ENCODE measurements at regions not wholly inside any gene's neighbourhood (a gene's known extent, or its start where the extent isn't known, plus 50 kb on each side); places are given as distances from the start of the nearest gene placed in this dataset.
A peak's percentile ranks its signal among the peaks of the same experiment; 100 is the strongest.

DNA sequence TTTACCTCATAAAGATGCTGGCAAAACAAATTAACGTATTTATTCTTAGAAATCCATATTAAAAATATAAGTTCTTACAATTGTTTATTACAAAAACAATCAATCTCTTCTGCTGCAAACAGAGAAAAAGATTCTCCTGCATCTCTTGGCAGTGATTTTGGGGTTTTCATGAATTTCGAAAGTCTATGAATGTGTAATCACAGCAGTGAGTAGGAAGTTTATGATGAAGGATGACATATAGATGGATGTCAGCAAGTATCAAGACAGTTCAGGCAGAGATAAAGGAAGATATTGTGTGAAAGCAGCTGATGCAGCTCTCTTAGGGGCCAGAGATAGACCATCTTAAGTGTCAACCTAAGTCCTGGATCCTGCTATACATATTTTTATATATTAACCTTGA, 196.9 kb upstream of the BANK1 start:
- no peak for DNase-seq (ENCODE audit: low spot score)

DNA sequence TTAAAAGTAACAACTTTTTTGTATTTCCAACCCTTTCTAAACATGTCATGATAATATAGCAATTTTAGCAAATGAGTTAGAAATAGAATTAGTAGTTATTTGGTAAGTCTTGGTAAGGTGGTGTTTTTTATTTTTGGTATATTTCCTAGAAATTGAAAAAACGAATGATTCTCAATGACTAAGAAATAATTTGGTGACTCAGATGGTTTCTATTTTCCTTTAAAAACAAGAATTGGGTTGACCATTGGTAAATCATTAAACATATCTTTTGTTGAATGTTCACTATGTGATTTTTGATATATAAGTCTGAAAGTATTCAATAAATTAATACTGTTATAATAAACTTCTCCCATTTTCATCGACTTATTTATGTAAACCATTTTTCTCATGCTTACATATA, 206.2 kb upstream of the BANK1 start:
- DNase-seq (ENCODE audit: low spot score) = no peak

GRCh38 chr4:101563126-101563525, 215.8 kb upstream of the PPP3CA start:
- DNase-seq (ENCODE audit: low spot score) = no peak

GRCh38 chr4:101556842-101557241, 209.5 kb upstream of the PPP3CA start:
- no peak for DNase-seq (ENCODE audit: low spot score)

DNA sequence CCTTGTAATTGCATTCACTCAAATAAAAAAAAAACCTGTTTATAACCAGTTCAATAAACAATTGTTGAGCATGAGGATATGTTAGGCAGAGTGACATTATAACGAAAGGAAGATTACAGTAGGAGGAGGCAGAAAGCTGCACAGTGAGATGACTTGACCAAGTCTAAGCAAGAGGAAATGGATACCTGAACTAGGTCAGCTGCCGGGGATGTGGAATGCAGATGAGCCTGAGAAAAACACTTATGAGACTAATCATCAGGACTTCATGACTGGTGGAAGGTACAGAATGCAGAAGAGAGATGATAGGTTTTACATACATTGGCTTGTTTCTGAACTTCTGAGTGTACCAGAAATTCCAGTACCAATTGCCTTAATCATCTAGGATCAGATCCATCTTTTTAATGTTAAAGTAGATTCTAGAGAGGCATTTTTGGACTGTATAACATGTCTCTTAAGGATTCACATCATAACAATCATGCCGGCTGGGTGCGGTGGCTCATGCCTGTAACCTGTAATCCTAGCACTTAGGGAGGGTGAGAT, 208.1 kb upstream of the PPP3CA start:
- DNase-seq (ENCODE audit: low spot score) = no peak

GRCh38 chr4:101540336-101540735, 193.0 kb upstream of the PPP3CA start:
- no peak for DNase-seq (ENCODE audit: low spot score)

- no peak for DNase-seq (ENCODE audit: low spot score)
Observed at GRCh38 chr4:101528526-101528925, 181.2 kb upstream of the PPP3CA start.

- DNase-seq (ENCODE audit: low spot score) = no peak
Observed at GRCh38 chr4:101527188-101527587, 179.9 kb upstream of the PPP3CA start.

DNA sequence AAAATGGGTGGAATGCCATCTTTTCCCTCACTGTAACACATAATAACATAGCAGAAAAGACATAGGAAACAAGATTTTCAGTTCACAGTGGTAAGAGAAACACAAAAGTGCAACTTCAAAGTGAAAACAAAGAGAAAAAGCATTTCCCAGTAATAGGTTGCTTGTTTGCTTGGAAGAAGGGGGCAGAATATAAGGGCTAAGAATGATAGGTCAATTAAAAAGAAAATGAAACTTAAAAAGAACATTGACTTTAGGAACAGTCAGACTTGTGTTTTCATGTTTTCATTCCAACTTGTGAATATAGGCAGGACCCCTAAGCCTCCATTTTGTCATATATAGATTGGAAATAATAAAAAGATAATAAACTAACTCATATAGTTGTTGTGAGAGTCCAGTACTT, 168.2 kb upstream of the PPP3CA start:
- no peak for DNase-seq (ENCODE audit: low spot score)

DNA sequence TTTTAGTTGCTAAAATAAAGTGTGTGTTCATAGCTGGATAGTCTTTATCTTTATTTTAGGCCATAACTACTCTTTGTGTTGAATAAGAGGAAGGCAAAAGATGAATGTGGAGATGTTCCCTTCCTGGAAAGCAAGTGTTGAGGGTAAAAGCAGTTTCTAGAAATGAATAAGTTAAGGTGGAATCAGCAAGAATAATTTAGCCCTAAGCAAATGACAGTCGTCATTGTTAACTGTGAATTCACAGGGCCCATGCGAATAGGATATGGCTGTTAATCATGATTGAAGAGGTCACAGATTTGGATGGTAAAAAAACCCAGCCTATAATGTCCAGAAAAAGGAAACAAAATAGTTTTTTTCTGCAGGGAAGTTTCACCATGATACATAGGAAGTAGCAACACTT, 167.8 kb upstream of the PPP3CA start:
- DNase-seq (ENCODE audit: low spot score) = no peak

- no peak for DNase-seq (ENCODE audit: low spot score)
Observed at GRCh38 chr4:101512416-101512815, 165.1 kb upstream of the PPP3CA start.

GRCh38 chr4:101501421-101501820, 154.1 kb upstream of the PPP3CA start:
- no peak for DNase-seq (ENCODE audit: low spot score)

DNA sequence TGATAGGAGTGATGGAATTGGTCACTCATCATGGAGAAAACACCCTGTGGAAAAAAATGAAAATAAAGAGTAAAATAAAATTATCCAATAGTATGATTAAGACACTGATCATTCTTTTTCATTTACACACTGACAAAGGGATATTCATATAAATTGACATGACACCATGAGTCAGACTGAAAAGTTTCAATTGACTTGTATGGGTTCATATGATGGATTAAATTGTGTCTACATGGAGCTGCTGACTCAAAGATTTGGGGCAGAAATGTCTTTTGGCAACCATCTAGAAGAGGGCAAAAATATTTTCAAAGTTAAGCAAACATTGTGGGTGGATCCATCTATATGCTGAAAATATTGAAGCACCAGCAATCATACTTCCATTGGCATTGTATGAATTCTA, 153.4 kb upstream of the PPP3CA start:
- no peak for DNase-seq (ENCODE audit: low spot score)

GRCh38 chr4:101475246-101475645, 127.9 kb upstream of the PPP3CA start:
- no peak for DNase-seq (ENCODE audit: low spot score)

- DNase-seq (ENCODE audit: low spot score) = no peak
Observed at GRCh38 chr4:101471201-101471600, 123.9 kb upstream of the PPP3CA start.

DNA sequence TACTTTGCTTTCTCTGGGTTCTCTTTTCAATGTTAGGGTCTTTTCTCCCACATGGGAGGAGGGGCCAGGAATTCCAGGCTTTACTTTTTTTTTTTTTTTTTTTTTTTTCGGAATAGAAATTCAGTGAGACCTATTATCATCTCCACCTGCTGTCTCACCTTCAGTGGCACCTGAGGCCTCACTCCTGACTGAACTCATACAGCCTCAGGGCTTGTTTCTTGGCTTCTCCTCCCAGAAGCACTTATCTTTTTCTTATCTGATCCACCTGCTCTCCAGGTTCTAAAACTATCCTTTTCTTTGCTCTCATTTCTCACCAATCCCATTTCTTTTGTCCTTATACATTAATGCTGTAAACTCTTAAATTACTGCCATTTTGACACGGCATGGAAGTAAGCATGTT, 117.3 kb upstream of the PPP3CA start:
- DNase-seq (ENCODE audit: low spot score) = no peak

DNA sequence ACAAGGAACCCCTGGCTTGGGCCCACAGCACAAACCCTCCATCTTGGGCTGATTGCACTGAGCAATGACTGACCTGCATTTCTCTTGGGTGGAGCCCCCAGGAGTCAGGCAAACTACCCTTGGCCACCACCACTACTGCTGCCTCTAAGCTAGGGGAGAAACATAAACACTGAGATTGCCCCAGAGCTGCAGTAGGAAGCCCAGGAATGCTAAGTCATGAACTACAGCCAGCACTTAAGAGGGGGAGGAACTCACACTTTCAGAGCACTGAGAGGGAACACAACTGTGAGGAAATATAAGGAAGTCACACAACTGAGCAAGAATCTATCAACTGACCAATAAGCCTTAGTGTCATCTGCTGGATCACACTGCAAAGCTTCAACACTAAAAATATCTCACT, 111.6 kb upstream of the PPP3CA start:
- DNase-seq (ENCODE audit: low spot score) = no peak

DNA sequence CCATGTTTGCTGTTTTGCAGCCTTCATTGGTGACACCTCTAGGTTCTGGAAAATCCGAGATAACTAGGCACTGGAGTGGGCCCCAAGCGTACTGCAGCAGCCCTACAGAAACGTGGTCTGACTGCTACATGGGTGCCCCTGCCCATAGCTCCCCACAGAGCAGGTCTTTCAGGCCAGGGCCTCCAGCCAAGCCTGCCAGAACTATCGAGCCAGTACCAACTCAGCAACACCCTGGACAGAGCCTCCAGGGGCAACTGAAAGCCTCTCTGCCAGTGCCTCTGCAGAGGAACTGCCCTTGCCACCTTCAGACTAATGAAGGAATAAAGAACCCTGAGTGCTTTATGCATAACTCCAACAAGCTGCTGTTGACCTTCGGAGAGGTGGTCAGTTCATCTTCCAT, 111.1 kb upstream of the PPP3CA start:
- no peak for DNase-seq (ENCODE audit: low spot score)

GRCh38 chr4:101451086-101451485, 103.8 kb upstream of the PPP3CA start:
- no peak for DNase-seq (ENCODE audit: low spot score)

DNA sequence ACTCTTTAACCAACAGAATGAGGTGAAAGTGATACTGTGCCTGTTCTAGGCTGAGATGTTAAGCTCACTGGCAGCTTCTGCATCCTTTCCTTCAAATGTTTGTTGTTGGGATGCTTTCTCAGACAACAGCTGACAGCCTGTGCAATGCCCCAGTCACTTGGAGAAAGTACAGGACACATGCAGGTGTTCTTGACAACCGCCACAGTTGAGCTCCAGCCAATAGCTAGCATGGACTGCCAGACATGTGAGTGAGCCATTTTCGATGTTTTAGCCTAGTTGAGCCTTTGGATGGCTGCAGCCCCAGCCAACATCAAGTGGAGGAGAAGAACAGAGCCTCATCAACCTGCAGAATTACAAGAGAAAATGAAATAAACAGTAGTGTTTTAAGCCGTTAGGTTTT, 94.1 kb upstream of the PPP3CA start:
- no peak for DNase-seq (ENCODE audit: low spot score)

DNA sequence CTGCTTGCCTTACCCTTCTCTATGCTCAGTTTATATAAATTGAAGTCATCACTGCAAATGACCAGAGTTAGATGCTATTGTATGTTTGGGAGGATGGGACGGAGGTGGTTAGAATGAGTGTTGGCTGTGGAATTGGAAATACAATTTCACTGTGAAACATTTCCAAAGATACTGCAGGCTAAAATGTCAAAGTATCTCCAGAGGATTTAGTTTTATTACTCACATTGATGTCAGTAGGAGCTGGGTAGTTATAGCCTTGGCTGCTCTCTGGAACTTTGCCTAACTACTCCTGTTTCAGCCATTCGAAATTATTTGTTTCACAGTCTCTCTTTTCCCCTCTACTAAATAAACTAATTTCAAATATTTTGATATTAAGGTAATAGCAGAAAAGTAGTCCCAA, 92.6 kb upstream of the PPP3CA start:
- DNase-seq (ENCODE audit: low spot score) = peak; percentile 10

DNA sequence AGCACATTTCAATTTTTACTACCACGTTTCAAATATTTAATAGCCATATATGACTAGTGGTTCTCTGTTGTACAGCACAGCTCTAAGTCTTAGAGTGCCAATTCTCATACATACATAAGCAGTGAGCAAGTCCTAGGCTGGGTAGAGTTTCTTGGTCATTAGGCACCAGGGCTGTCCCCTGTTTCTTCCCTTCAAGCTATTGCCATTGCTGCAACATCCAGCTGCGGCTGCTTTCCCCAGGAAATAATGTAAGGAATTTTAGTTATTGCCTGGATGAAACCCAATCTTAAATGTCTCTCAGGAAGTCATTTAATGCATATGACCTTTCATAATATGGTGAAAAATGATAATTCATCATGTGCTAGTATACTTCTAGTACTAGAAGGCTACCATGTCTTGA, 74.1 kb upstream of the PPP3CA start:
- no peak for DNase-seq (ENCODE audit: low spot score)

- no peak for DNase-seq (ENCODE audit: low spot score)
Observed at GRCh38 chr4:101420661-101421060, 73.3 kb upstream of the PPP3CA start.

DNA sequence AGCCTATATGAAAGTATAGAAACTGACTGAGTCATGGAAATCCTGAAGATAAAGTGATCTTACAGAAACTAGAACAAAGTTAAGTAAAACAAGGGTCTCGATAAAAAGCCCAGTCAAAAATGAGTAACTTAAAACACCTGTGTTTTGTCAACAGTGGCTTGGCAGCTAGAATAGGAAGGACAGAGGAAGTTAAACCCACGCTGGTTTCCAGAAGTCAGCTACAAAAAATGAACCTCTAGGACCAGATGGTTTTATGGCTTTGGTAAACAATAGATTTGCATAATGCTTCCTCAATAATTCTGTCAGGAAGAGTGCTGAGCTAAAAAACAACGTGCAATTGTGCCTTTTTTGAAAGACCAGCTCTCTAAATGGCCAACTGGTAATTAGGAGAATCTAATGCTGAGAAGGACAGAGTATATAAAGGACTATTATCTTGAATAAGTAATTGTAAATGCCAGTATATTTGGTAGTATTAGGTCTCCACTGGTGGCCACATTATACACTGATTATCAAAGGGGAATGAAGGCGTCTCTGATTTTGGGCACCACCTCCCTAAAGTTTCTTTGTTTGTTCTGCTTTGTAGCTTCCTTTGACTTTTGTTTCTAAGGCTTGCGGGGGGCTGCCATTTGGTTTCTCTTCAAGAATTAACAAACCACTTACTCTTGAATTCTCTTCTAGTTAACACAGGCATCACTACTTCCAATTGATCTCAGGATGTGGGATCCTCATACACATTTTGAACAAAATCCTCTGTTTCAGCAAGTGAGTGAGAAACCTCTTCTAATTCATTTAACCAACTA, 72.2 kb upstream of the PPP3CA start:
- DNase-seq (ENCODE audit: low spot score) = no peak

All from AG08396 (cell line).